ENCODE measurements at regions not wholly inside any gene's neighbourhood (a gene's known extent, or its start where the extent isn't known, plus 50 kb on each side); places are given as distances from the start of the nearest gene placed in this dataset.

- peaks cover 0 to 2% (median 0%) of the 10 kb centered on the region in 9 donors for H3K9me3 Mint-ChIP-seq
- no peak overlapping the region for H3K27ac Mint-ChIP-seq
- no peak for ATAC-seq
Observed at GRCh38 chrX:113920661-113921060, 663.2 kb upstream of the HTR2C start.

GRCh38 chrX:113919387-113919786 is 664.5 kb upstream of the HTR2C start:
- H3K27ac Mint-ChIP-seq: no peak overlapping the region
- POLR2A ChIA-PET: no interaction called here
- ATAC-seq (no peak), DNase-seq (no peak)
- H3K27me3 Mint-ChIP-seq: no peaks in the 10 kb centered on the region
- H3K9me3 Mint-ChIP-seq: peaks cover 0 to 2% (median 0%) of the 10 kb centered on the region in 9 donors
- no peak overlapping the region for H3K4me3 Mint-ChIP-seq
- no peaks in the 10 kb centered on the region for H3K4me1 Mint-ChIP-seq
- no peaks in the 10 kb centered on the region for H3K36me3 Mint-ChIP-seq

More at GRCh38 chrX:113920661-113921060, 663.2 kb upstream of the HTR2C start:
- no peak for DNase-seq
- no peak overlapping the region for H3K4me3 Mint-ChIP-seq
- POLR2A ChIA-PET: no interaction called here
- no peaks in the 10 kb centered on the region for H3K4me1 Mint-ChIP-seq
- no peaks in the 10 kb centered on the region for H3K27me3 Mint-ChIP-seq
- H3K36me3 Mint-ChIP-seq: no peaks in the 10 kb centered on the region

GRCh38 chrX:113906168-113906567 is 677.7 kb upstream of the HTR2C start:
- no peaks in the 10 kb centered on the region for H3K27me3 Mint-ChIP-seq
- DNase-seq (no peak), ATAC-seq (no peak)
- POLR2A ChIA-PET: no interaction called here
- H3K4me3 Mint-ChIP-seq: no peak overlapping the region
- no peaks in the 10 kb centered on the region for H3K4me1 Mint-ChIP-seq
- H3K9me3 Mint-ChIP-seq: peaks cover 0 to 2% (median 0%) of the 10 kb centered on the region in 9 donors
- H3K27ac Mint-ChIP-seq: no peak overlapping the region
- no peaks in the 10 kb centered on the region for H3K36me3 Mint-ChIP-seq

- no peak for DNase-seq
- Mint-ChIP-seq H3K4me3 (no peak overlapping the region), H3K27me3 (no peaks in the 10 kb centered on the region), H3K36me3 (peaks cover 0 to 17% (median 0%) of the 10 kb centered on the region in 3 donors), H3K4me1 (no peaks in the 10 kb centered on the region), H3K9me3 (peaks cover 0 to 23% (median 4%) of the 10 kb centered on the region in 9 donors), H3K27ac (no peak overlapping the region)
- POLR2A ChIA-PET: no interaction called here
- no peak for ATAC-seq
Observed at GRCh38 chrX:113892891-113893290, 691.0 kb upstream of the HTR2C start.

- H3K36me3 Mint-ChIP-seq: peaks cover 0 to 17% (median 0%) of the 10 kb centered on the region in 3 donors
- H3K27me3 Mint-ChIP-seq: no peaks in the 10 kb centered on the region
- POLR2A ChIA-PET: no interaction called here
- H3K27ac Mint-ChIP-seq: no peak overlapping the region
- H3K4me3 Mint-ChIP-seq: no peak overlapping the region
- no peak for DNase-seq
- ATAC-seq: no peak
- H3K4me1 Mint-ChIP-seq: no peaks in the 10 kb centered on the region
- H3K9me3 Mint-ChIP-seq: peaks cover 0 to 23% (median 3%) of the 10 kb centered on the region in 9 donors
Observed at GRCh38 chrX:113892401-113892800, 691.5 kb upstream of the HTR2C start.

GRCh38 chrX:113873056-113873455 is 710.8 kb upstream of the HTR2C start:
- H3K36me3 Mint-ChIP-seq: no peaks in the 10 kb centered on the region
- ATAC-seq (no peak), DNase-seq (no peak)
- H3K9me3 Mint-ChIP-seq: no peaks in the 10 kb centered on the region
- H3K27ac Mint-ChIP-seq: no peak overlapping the region
- peaks cover 0 to 4% (median 0%) of the 10 kb centered on the region in 4 donors for H3K4me1 Mint-ChIP-seq
- H3K4me3 Mint-ChIP-seq: no peak overlapping the region
- H3K27me3 Mint-ChIP-seq: no peaks in the 10 kb centered on the region
- POLR2A ChIA-PET: no interaction called here

GRCh38 chrX:113868711-113869110 is 715.2 kb upstream of the HTR2C start:
- Mint-ChIP-seq H3K27ac (no peak overlapping the region), H3K4me3 (peak overlapping the region in 1 of 10 donors; percentile 50), H3K36me3 (no peaks in the 10 kb centered on the region), H3K27me3 (no peaks in the 10 kb centered on the region), H3K9me3 (peaks cover 0 to 2% (median 0%) of the 10 kb centered on the region in 9 donors), H3K4me1 (peaks cover 0 to 8% (median 0%) of the 10 kb centered on the region in 4 donors)
- DNase-seq (no peak), ATAC-seq (no peak)
- POLR2A ChIA-PET: no interaction called here

- H3K4me3 Mint-ChIP-seq: peak overlapping the region in 1 of 10 donors; percentile 50
- no peak for ATAC-seq
- POLR2A ChIA-PET: no interaction called here
- no peak overlapping the region for H3K27ac Mint-ChIP-seq
- peak in 2 of 10 donors; percentile 0 to 2 for DNase-seq
- H3K27me3 Mint-ChIP-seq: no peaks in the 10 kb centered on the region
- no peaks in the 10 kb centered on the region for H3K36me3 Mint-ChIP-seq
- H3K9me3 Mint-ChIP-seq: peaks cover 0 to 2% (median 0%) of the 10 kb centered on the region in 9 donors
- peaks cover 0 to 8% (median 0%) of the 10 kb centered on the region in 4 donors for H3K4me1 Mint-ChIP-seq
Observed at GRCh38 chrX:113868177-113868576, 715.7 kb upstream of the HTR2C start.

GRCh38 chrX:113849408-113849807 is 734.5 kb upstream of the HTR2C start:
- H3K9me3 Mint-ChIP-seq: peaks cover 0 to 5% (median 0%) of the 10 kb centered on the region in 9 donors
- DNase-seq: no peak

GRCh38 chrX:113833096-113834055 is 750.5 kb upstream of the HTR2C start:
- ATAC-seq (no peak), DNase-seq (no peak)
- POLR2A ChIA-PET: no interaction called here
- H3K27ac Mint-ChIP-seq: no peak overlapping the region
- H3K4me1 Mint-ChIP-seq: no peaks in the 10 kb centered on the region
- H3K4me3 Mint-ChIP-seq: no peak overlapping the region
- H3K36me3 Mint-ChIP-seq: no peaks in the 10 kb centered on the region
- no peaks in the 10 kb centered on the region for H3K27me3 Mint-ChIP-seq
- peaks cover 0 to 2% (median 0%) of the 10 kb centered on the region in 9 donors for H3K9me3 Mint-ChIP-seq

More at GRCh38 chrX:113849408-113849807, 734.5 kb upstream of the HTR2C start:
- no peaks in the 10 kb centered on the region for H3K27me3 Mint-ChIP-seq
- POLR2A ChIA-PET: no interaction called here
- ATAC-seq: no peak
- H3K36me3 Mint-ChIP-seq: no peaks in the 10 kb centered on the region
- H3K4me1 Mint-ChIP-seq: no peaks in the 10 kb centered on the region
- H3K27ac Mint-ChIP-seq: no peak overlapping the region
- H3K4me3 Mint-ChIP-seq: no peak overlapping the region

GRCh38 chrX:113828470-113828869 is 755.4 kb upstream of the HTR2C start:
- ATAC-seq (no peak), DNase-seq (no peak)
- peaks cover 0 to 5% (median under 1%) of the 10 kb centered on the region in 9 donors for H3K9me3 Mint-ChIP-seq
- no peaks in the 10 kb centered on the region for H3K4me1 Mint-ChIP-seq
- H3K27ac Mint-ChIP-seq: no peak overlapping the region
- POLR2A ChIA-PET: no interaction called here
- no peak overlapping the region for H3K4me3 Mint-ChIP-seq
- H3K36me3 Mint-ChIP-seq: peaks cover 0 to 1% (median 0%) of the 10 kb centered on the region in 3 donors
- H3K27me3 Mint-ChIP-seq: no peaks in the 10 kb centered on the region

GRCh38 chrX:113818346-113818745 is 765.5 kb upstream of the HTR2C start:
- Mint-ChIP-seq H3K4me1 (no peaks in the 10 kb centered on the region), H3K4me3 (no peak overlapping the region), H3K27me3 (no peaks in the 10 kb centered on the region), H3K27ac (no peak overlapping the region), H3K36me3 (no peaks in the 10 kb centered on the region), H3K9me3 (peaks cover 0 to 14% (median 5%) of the 10 kb centered on the region in 9 donors)
- DNase-seq (no peak), ATAC-seq (no peak)
- POLR2A ChIA-PET: no interaction called here

- Mint-ChIP-seq H3K4me3 (no peak overlapping the region), H3K9me3 (no peaks in the 10 kb centered on the region), H3K27ac (no peak overlapping the region), H3K36me3 (no peaks in the 10 kb centered on the region), H3K4me1 (no peaks in the 10 kb centered on the region), H3K27me3 (no peaks in the 10 kb centered on the region)
- POLR2A ChIA-PET: no interaction called here
- ATAC-seq (no peak), DNase-seq (no peak)
Observed at GRCh38 chrX:113804819-113805218, 779.1 kb upstream of the HTR2C start.

All from naive thymus-derived CD8-positive, alpha-beta T cell (primary cell).